ENCODE measurements at regions not wholly inside any gene's neighbourhood (a gene's known extent, or its start where the extent isn't known, plus 50 kb on each side); places are given as distances from the start of the nearest gene placed in this dataset.
A peak's percentile ranks its signal among the peaks of the same experiment; 100 is the strongest.
"Not testable (repeated sequence)": the region's sequence is repeated elsewhere in the genome, so short reads cannot be mapped to it uniquely, and the experiment has no call there.

DNA sequence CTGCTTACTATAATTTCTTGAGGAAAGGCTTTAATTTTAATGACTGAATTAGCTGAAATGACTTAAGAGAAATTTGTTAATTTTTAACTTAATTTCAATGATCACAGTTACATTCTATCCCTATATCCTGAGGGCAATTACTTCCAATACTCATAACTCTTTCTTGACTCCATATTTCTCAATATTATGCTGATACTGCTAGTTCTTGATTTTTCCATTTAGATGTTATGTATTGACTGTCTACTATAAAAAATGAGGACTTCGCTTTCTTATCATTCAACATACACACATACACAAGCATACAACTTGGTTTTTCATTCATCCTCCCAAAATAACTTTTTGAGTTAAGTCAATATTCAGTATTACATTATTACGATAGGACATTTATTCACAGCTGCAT lies 176.2 kb downstream of the PHLDA1 start:
- no peak overlapping the region for H3K27ac ChIP-seq (replicated peaks)
- TF ChIP-seq POLR2AphosphoS5 (IDR thresholded peaks at IDR 0.05; ENCODE audit: low read depth) (no peak), GABPA (IDR thresholded peaks at IDR 0.05; ENCODE audit: low read depth) (no peak), SPI1 (IDR thresholded peaks at IDR 0.05; ENCODE audit: borderline replicate concordance, low read depth) (no peak)
- TF ChIP-seq, protein P1, sequence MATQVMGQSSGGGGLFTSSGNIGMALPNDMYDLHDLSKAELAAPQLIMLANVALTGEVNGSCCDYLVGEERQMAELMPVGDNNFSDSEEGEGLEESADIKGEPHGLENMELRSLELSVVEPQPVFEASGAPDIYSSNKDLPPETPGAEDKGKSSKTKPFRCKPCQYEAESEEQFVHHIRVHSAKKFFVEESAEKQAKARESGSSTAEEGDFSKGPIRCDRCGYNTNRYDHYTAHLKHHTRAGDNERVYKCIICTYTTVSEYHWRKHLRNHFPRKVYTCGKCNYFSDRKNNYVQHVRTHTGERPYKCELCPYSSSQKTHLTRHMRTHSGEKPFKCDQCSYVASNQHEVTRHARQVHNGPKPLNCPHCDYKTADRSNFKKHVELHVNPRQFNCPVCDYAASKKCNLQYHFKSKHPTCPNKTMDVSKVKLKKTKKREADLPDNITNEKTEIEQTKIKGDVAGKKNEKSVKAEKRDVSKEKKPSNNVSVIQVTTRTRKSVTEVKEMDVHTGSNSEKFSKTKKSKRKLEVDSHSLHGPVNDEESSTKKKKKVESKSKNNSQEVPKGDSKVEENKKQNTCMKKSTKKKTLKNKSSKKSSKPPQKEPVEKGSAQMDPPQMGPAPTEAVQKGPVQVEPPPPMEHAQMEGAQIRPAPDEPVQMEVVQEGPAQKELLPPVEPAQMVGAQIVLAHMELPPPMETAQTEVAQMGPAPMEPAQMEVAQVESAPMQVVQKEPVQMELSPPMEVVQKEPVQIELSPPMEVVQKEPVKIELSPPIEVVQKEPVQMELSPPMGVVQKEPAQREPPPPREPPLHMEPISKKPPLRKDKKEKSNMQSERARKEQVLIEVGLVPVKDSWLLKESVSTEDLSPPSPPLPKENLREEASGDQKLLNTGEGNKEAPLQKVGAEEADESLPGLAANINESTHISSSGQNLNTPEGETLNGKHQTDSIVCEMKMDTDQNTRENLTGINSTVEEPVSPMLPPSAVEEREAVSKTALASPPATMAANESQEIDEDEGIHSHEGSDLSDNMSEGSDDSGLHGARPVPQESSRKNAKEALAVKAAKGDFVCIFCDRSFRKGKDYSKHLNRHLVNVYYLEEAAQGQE (IDR thresholded peaks at IDR 0.05; ENCODE audit: insufficient replicate concordance, low read depth) = no peak
- TF ChIP-seq, protein P2, sequence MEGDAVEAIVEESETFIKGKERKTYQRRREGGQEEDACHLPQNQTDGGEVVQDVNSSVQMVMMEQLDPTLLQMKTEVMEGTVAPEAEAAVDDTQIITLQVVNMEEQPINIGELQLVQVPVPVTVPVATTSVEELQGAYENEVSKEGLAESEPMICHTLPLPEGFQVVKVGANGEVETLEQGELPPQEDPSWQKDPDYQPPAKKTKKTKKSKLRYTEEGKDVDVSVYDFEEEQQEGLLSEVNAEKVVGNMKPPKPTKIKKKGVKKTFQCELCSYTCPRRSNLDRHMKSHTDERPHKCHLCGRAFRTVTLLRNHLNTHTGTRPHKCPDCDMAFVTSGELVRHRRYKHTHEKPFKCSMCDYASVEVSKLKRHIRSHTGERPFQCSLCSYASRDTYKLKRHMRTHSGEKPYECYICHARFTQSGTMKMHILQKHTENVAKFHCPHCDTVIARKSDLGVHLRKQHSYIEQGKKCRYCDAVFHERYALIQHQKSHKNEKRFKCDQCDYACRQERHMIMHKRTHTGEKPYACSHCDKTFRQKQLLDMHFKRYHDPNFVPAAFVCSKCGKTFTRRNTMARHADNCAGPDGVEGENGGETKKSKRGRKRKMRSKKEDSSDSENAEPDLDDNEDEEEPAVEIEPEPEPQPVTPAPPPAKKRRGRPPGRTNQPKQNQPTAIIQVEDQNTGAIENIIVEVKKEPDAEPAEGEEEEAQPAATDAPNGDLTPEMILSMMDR (IDR thresholded peaks at IDR 0.05; ENCODE audit: insufficient read depth, low read length) = no peak
- no peak for DNase-seq (ENCODE audit: low read depth in 1 of 2, low spot score in 1 of 2)

DNA sequence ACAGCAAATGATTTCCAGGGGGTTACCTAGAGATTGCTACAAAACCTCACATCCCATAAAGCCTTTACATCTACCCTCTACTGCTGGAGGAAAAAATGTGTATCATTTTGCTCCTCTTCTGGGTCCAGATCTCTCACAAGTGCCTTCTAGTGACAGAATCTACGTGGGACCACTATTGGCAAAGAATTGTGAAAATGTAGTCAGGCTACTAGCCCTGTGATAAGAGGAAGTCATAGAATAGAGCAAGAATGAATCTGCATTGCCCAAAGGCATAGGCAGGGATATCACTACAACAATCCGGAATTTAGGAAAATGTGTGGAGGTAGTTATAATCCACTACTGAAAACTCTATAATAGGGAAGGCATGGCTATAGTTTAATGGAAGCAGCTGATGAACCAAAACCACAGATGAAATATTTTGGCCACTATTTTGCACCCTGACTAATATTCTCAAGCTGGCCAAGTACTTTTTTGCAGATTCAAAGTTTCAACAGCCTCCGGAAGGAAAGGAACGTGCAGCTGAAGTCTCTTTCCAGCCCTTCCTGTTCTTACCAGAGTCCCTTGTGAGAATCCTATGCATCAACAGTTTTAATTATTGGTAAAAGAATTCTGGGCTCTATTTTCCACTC lies 176.8 kb downstream of the PHLDA1 start:
- no peaks in the 10 kb centered on the region for H3K27me3 ChIP-seq (ENCODE audit: insufficient read depth, poor library complexity, severe bottlenecking)
- H3K4me3 ChIP-seq (replicated peaks; ENCODE audit: insufficient read depth, low read length) = no peak overlapping the region
- TF ChIP-seq, protein P1 (IDR thresholded peaks at IDR 0.05; ENCODE audit: insufficient replicate concordance, low read depth) = no peak
- TF ChIP-seq, protein P2 (IDR thresholded peaks at IDR 0.05; ENCODE audit: insufficient read depth, low read length) = no peak
- no peak for TF ChIP-seq GABPA (IDR thresholded peaks at IDR 0.05; ENCODE audit: low read depth)
- TF ChIP-seq SPI1 (IDR thresholded peaks at IDR 0.05; ENCODE audit: borderline replicate concordance, low read depth) = peak; percentile 41; the same call in 1 of the 2 replicates
- no peak for TF ChIP-seq POLR2AphosphoS5 (IDR thresholded peaks at IDR 0.05; ENCODE audit: low read depth)
- no peak overlapping the region for H3K27ac ChIP-seq (replicated peaks)
- DNase-seq (ENCODE audit: low read depth in 1 of 2, low spot score in 1 of 2) = no peak

More for the DNA sequence above, 176.2 kb downstream of the PHLDA1 start:
- Histone ChIP-seq H3K27me3 (ENCODE audit: insufficient read depth, poor library complexity, severe bottlenecking) (no peaks in the 10 kb centered on the region), H3K4me3 (replicated peaks; ENCODE audit: insufficient read depth, low read length) (no peak overlapping the region)

DNA sequence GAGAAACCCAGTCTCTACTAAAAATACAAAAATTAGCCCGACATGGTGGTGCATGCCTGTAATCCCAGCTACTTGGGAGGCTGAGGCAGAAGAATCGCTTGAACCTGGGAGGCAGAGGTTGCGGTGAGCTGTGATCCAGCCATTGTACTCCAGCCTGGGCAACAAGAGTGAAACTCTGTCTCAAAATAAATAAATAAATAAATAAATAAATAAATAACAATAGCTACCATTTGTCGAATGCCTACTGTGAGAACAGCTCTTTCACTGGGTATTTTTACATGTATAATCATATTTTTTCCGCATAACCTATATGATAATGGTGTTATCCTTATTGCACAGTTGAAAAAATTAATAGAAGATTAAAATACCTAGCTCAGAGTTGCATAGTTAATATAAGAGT lies 177.4 kb downstream of the PHLDA1 start:
- not testable (repeated sequence) for DNase-seq (ENCODE audit: low read depth in 1 of 2, low spot score in 1 of 2); H3K27ac ChIP-seq (replicated peaks); H3K27me3 ChIP-seq (ENCODE audit: insufficient read depth, poor library complexity, severe bottlenecking); H3K4me3 ChIP-seq (replicated peaks; ENCODE audit: insufficient read depth, low read length)

DNA sequence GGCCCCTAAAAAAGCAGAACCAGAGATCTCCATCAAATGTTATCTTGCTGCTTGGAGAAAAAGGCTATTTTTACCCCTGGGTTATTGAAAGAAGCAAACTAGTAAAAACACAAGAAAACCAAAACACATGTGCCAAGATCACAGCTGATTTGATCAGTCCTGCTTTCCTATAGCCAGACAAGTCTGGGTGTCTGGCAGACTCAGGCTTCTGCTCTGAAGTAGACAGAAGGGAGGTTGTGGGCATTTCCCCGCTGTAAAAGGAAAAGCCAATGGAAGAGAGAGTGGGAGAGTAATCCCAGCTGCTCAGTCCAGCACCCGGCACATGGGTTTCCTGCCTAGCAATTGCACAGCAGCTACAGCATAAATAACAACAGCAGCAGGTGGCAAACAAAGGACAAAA lies 177.9 kb downstream of the PHLDA1 start:
- H3K27me3 ChIP-seq (ENCODE audit: insufficient read depth, poor library complexity, severe bottlenecking) = no peaks in the 10 kb centered on the region
- no peak overlapping the region for H3K4me3 ChIP-seq (replicated peaks; ENCODE audit: insufficient read depth, low read length)
- no peak for DNase-seq (ENCODE audit: low read depth in 1 of 2, low spot score in 1 of 2)
- no peak for TF ChIP-seq POLR2AphosphoS5 (IDR thresholded peaks at IDR 0.05; ENCODE audit: low read depth)
- peak; percentile 17; the same call in 1 of the 2 replicates for TF ChIP-seq SPI1 (IDR thresholded peaks at IDR 0.05; ENCODE audit: borderline replicate concordance, low read depth)
- no peak overlapping the region for H3K27ac ChIP-seq (replicated peaks)

DNA sequence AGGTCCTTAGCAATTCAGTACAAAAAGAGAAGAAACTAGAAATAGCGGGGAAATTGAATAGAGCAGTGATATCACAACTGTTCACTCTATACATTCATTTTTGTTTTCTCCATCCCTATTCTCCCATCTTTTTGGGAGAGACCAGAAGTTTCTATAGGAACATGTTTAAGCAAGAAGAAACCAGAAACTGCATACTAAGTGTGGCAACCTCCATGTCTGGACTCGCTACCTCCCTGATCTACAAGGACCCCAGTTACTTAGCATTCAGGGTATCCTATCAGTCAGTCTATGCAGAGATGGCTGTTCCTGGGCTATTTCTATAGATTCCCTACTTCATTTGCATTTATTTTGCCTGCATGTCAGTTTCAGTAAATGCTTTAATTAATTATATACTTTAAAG lies 178.6 kb downstream of the PHLDA1 start:
- TF ChIP-seq, protein P1 (IDR thresholded peaks at IDR 0.05; ENCODE audit: insufficient replicate concordance, low read depth) = no peak
- TF ChIP-seq POLR2AphosphoS5 (IDR thresholded peaks at IDR 0.05; ENCODE audit: low read depth) (no peak), GABPA (IDR thresholded peaks at IDR 0.05; ENCODE audit: low read depth) (no peak), SPI1 (IDR thresholded peaks at IDR 0.05; ENCODE audit: borderline replicate concordance, low read depth) (no peak)
- TF ChIP-seq, protein P2 (IDR thresholded peaks at IDR 0.05; ENCODE audit: insufficient read depth, low read length) = no peak
- H3K27ac ChIP-seq (replicated peaks) = no peak overlapping the region
- DNase-seq (ENCODE audit: low read depth in 1 of 2, low spot score in 1 of 2) = no peak
- H3K27me3 ChIP-seq (ENCODE audit: insufficient read depth, poor library complexity, severe bottlenecking) = no peaks in the 10 kb centered on the region
- no peak overlapping the region for H3K4me3 ChIP-seq (replicated peaks; ENCODE audit: insufficient read depth, low read length)
